UCSD-AML1 (cell line): ENCODE measurements at regions not wholly inside any gene's neighbourhood (a gene's known extent, or its start where the extent isn't known, plus 50 kb on each side); places are given as distances from the start of the nearest gene placed in this dataset.
"Not testable (repeated sequence)": the region's sequence is repeated elsewhere in the genome, so short reads cannot be mapped to it uniquely, and the experiment has no call there.

Experiments used
- DNase-seq: peaks from one replicate; lab custom pipeline; 2025; ENCODE audit not compliant: unreplicated experiment; lab: John Stamatoyannopoulos, UW

GRCh38 chr7:14973712-14974428 is 71.3 kb upstream of the DGKB start:
- no peak for DNase-seq

- DNase-seq: not testable (repeated sequence)
Measured at GRCh38 chr7:14971678-14972077, 69.1 kb upstream of the DGKB start.

- not testable (repeated sequence) for DNase-seq
Measured at GRCh38 chr7:14967376-14967775, 64.8 kb upstream of the DGKB start.

- no peak for DNase-seq
Measured at GRCh38 chr7:14962778-14963177, 60.2 kb upstream of the DGKB start.

- DNase-seq: no peak
Measured at GRCh38 chr7:14960721-14961120, 58.2 kb upstream of the DGKB start.

- DNase-seq: no peak
Measured at GRCh38 chr7:14959339-14959738, 56.8 kb upstream of the DGKB start.

GRCh38 chr7:14954035-14954434 is 51.5 kb upstream of the DGKB start:
- DNase-seq: no peak
